ENCODE measurements at regions not wholly inside any gene's neighbourhood (a gene's known extent, or its start where the extent isn't known, plus 50 kb on each side); places are given as distances from the start of the nearest gene placed in this dataset.

GRCh38 chr10:108755646-108756045 lies 1167.7 kb downstream of the XPNPEP1 start:
- no peak for DNase-seq

GRCh38 chr10:108753326-108753725 lies 1170.0 kb downstream of the XPNPEP1 start:
- no peak for DNase-seq

- DNase-seq, result no peak
These were observed 1174.3 kb downstream of the XPNPEP1 start for GRCh38 chr10:108749042-108749441.

GRCh38 chr10:108736111-108736510 lies 1187.2 kb downstream of the XPNPEP1 start:
- DNase-seq, result no peak

- no peak for DNase-seq
These were observed 1187.9 kb downstream of the XPNPEP1 start for GRCh38 chr10:108735380-108735779.

GRCh38 chr10:108721874-108722273 lies 1201.4 kb downstream of the XPNPEP1 start:
- no peak for DNase-seq

- DNase-seq, result no peak
These were observed 1207.0 kb downstream of the XPNPEP1 start for GRCh38 chr10:108716352-108716751.

GRCh38 chr10:108709927-108710722 lies 1213.2 kb downstream of the XPNPEP1 start:
- DNase-seq, result no peak

GRCh38 chr10:108708363-108708762 lies 1214.9 kb downstream of the XPNPEP1 start:
- no peak for DNase-seq

GRCh38 chr10:108696792-108697477 lies 1226.4 kb downstream of the XPNPEP1 start:
- no peak for DNase-seq

- DNase-seq, result no peak
These were observed 1232.2 kb downstream of the XPNPEP1 start for GRCh38 chr10:108691126-108691525.

- DNase-seq, result no peak
These were observed 1232.8 kb downstream of the XPNPEP1 start for GRCh38 chr10:108690530-108690929.

GRCh38 chr10:108689891-108690290 lies 1233.4 kb downstream of the XPNPEP1 start:
- no peak for DNase-seq

GRCh38 chr10:108688314-108688713 lies 1235.0 kb downstream of the XPNPEP1 start:
- no peak for DNase-seq

- no peak for DNase-seq
These were observed 1237.3 kb downstream of the XPNPEP1 start for GRCh38 chr10:108685863-108686531.

- DNase-seq, result no peak
These were observed 1238.9 kb downstream of the XPNPEP1 start for GRCh38 chr10:108684431-108684830.

- no peak for DNase-seq
These were observed 1249.6 kb downstream of the XPNPEP1 start for GRCh38 chr10:108673741-108674140.

- no peak for DNase-seq
These were observed 1259.7 kb downstream of the XPNPEP1 start for GRCh38 chr10:108663587-108663986.

GRCh38 chr10:108662975-108663374 lies 1260.3 kb downstream of the XPNPEP1 start:
- DNase-seq, result no peak

GRCh38 chr10:108655057-108655456 lies 1268.3 kb downstream of the XPNPEP1 start:
- DNase-seq, result no peak

- no peak for DNase-seq
These were observed 1269.8 kb downstream of the XPNPEP1 start for GRCh38 chr10:108653531-108653930.

- no peak for DNase-seq
These were observed 1284.3 kb downstream of the XPNPEP1 start for GRCh38 chr10:108639010-108639409.

GRCh38 chr10:108638225-108638624 lies 1285.1 kb downstream of the XPNPEP1 start:
- DNase-seq, result no peak

- DNase-seq, result no peak
These were observed 1290.3 kb downstream of the XPNPEP1 start for GRCh38 chr10:108633046-108633445.
